GM19099 (cell line): ENCODE measurements at regions not wholly inside any gene's neighbourhood (a gene's known extent, or its start where the extent isn't known, plus 50 kb on each side); places are given as distances from the start of the nearest gene placed in this dataset.

Experiments
- POLR2A ChIP-seq: IDR thresholded peaks from 3 replicates; pipeline ENCODE4 v1.6.1; 2011; ENCODE audit warnings: low read depth; ENCODE audit not compliant: insufficient read length; ENCODE audit errors: extremely low read depth

GRCh38 chr10:110446954-110447608 is 50.6 kb upstream of the DUSP5 start:
- no peak for TF ChIP-seq POLR2A

- no peak for TF ChIP-seq POLR2A
These were observed 49.8 kb upstream of the DUSP5 start for GRCh38 chr10:110447886-110448285.
